Ishikawa (cell line): ENCODE measurements at regions not wholly inside any gene's neighbourhood (a gene's known extent, or its start where the extent isn't known, plus 50 kb on each side); places are given as distances from the start of the nearest gene placed in this dataset.

Experiments
- CEBPB ChIP-seq: IDR thresholded peaks from 2 replicates; pipeline ENCODE4 v1.6.1; 2012
- CREB1 ChIP-seq: IDR thresholded peaks from 2 replicates; pipeline ENCODE4 v1.6.1; 2012; ENCODE audit warnings: low read depth
- EGR1 ChIP-seq: IDR thresholded peaks from 2 replicates; pipeline ENCODE4 v1.6.1; 2012
- EP300 ChIP-seq: IDR thresholded peaks from 2 replicates; pipeline ENCODE4 v1.6.1; 2012; ENCODE audit warnings: borderline replicate concordance
- FOXM1 ChIP-seq: IDR thresholded peaks from 2 replicates; pipeline ENCODE4 v1.6.1; 2012; ENCODE audit warnings: low read depth, borderline replicate concordance
- NFIC ChIP-seq: IDR thresholded peaks from 2 replicates; pipeline ENCODE4 v1.6.1; 2012
- RAD21 ChIP-seq: IDR thresholded peaks from 2 replicates; pipeline ENCODE4 v1.6.1; 2012; ENCODE audit warnings: low read depth
- TAF1 ChIP-seq: IDR thresholded peaks from 2 replicates; pipeline ENCODE4 v1.6.1; 2012; ENCODE audit warnings: low read depth, mild to moderate bottlenecking
- TCF12 ChIP-seq: IDR thresholded peaks from 2 replicates; pipeline ENCODE4 v1.6.1; 2012; ENCODE audit warnings: low read depth
- TEAD4 ChIP-seq: IDR thresholded peaks from 2 replicates; pipeline ENCODE4 v1.6.1; 2012
- YY1 ChIP-seq: IDR thresholded peaks from 2 replicates; pipeline ENCODE4 v1.6.1; 2012; ENCODE audit warnings: low read depth
- ZBTB7A ChIP-seq: IDR thresholded peaks from 2 replicates; pipeline ENCODE4 v1.6.1; 2012; ENCODE audit warnings: low read depth
- TF ChIP-seq, protein P1 (sequence below): IDR thresholded peaks from 2 replicates; pipeline ENCODE4 v1.6.1; 2012; ENCODE audit warnings: low read depth, mild to moderate bottlenecking
- TF ChIP-seq, protein P2 (sequence below): IDR thresholded peaks from 2 replicates; pipeline ENCODE4 v1.6.1; 2012
- TF ChIP-seq, protein P3 (sequence below): IDR thresholded peaks from 2 replicates; pipeline ENCODE4 v1.6.1; 2012

DNA sequence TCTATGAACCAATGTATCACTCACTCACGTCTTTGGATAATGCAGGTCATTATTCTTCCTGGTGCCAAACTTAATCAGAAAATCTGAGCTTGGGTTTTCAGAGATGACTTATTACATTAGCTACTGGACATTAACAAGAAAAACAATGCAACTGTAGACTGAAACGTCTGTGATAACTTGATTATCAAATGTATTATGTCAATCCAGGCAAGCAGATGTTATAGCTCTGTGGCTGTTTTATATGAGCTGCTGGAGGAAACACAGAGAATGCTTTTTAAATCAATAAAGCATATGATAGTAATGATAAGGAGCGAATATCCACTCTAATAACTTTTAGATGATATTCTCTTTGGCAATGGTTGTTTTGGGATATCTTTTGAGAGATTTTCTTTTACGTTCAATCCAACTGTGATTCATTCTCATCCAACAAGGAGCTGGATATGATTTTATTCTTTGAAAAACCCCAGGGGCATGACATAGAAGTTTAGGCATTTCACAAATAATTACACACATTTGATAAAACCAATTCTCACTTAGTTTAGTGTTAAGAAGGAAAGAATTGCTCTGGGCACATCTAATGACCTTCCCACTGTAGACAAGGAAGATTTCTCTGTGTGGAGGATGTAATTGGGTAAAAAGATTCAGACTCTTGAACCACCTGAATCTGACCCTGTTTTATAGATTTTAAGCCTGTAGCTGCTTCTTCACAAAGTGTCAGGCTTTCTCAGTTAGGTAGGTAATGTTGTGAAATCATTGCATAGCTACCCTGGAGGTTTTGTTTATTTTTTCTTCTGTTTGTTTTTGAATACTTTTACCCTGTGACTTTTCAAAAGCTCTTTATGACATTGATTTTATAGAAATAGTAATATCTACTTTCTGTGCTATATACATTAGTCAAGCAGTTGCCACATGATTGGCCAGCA, 1124.7 kb downstream of the DNAJB9 start:
- TF ChIP-seq ZBTB7A (no peak), NFIC (no peak), EGR1 (no peak), CREB1 (no peak), EP300 (no peak), TCF12 (no peak), RAD21 (no peak), FOXM1 (no peak), CEBPB (no peak), YY1 (no peak), TEAD4 (no peak), TAF1 (no peak)
- TF ChIP-seq, protein P1, sequence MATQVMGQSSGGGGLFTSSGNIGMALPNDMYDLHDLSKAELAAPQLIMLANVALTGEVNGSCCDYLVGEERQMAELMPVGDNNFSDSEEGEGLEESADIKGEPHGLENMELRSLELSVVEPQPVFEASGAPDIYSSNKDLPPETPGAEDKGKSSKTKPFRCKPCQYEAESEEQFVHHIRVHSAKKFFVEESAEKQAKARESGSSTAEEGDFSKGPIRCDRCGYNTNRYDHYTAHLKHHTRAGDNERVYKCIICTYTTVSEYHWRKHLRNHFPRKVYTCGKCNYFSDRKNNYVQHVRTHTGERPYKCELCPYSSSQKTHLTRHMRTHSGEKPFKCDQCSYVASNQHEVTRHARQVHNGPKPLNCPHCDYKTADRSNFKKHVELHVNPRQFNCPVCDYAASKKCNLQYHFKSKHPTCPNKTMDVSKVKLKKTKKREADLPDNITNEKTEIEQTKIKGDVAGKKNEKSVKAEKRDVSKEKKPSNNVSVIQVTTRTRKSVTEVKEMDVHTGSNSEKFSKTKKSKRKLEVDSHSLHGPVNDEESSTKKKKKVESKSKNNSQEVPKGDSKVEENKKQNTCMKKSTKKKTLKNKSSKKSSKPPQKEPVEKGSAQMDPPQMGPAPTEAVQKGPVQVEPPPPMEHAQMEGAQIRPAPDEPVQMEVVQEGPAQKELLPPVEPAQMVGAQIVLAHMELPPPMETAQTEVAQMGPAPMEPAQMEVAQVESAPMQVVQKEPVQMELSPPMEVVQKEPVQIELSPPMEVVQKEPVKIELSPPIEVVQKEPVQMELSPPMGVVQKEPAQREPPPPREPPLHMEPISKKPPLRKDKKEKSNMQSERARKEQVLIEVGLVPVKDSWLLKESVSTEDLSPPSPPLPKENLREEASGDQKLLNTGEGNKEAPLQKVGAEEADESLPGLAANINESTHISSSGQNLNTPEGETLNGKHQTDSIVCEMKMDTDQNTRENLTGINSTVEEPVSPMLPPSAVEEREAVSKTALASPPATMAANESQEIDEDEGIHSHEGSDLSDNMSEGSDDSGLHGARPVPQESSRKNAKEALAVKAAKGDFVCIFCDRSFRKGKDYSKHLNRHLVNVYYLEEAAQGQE: no peak
- TF ChIP-seq, protein P2, sequence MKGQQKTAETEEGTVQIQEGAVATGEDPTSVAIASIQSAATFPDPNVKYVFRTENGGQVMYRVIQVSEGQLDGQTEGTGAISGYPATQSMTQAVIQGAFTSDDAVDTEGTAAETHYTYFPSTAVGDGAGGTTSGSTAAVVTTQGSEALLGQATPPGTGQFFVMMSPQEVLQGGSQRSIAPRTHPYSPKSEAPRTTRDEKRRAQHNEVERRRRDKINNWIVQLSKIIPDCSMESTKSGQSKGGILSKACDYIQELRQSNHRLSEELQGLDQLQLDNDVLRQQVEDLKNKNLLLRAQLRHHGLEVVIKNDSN: no peak
- TF ChIP-seq, protein P3, sequence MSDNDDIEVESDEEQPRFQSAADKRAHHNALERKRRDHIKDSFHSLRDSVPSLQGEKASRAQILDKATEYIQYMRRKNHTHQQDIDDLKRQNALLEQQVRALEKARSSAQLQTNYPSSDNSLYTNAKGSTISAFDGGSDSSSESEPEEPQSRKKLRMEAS: no peak

DNA sequence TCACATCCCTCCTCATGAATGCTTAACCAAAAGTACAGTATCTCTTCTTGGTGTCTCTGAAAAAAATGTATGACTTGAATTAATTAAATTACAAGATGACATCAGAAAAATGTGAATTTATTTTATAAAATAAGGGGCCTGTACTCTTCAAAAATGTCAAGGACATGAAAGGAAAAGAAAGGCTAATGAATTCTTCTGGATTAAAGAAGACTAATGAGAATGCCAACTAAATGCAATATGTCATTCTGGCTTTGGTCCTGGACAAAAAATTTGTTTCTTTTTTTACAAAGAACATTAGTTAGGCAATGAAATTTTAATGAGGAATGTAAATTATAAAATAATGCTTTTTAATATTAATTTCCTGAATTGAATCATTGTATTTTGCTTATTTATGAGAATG, 1125.7 kb downstream of the DNAJB9 start:
- TF ChIP-seq, protein P3: no peak
- TF ChIP-seq EGR1 (no peak), YY1 (no peak), TCF12 (no peak), EP300 (no peak), CEBPB (no peak), TAF1 (no peak), NFIC (no peak), RAD21 (no peak), CREB1 (no peak), FOXM1 (no peak), ZBTB7A (no peak), TEAD4 (no peak)
- TF ChIP-seq, protein P1: no peak
- TF ChIP-seq, protein P2: no peak

DNA sequence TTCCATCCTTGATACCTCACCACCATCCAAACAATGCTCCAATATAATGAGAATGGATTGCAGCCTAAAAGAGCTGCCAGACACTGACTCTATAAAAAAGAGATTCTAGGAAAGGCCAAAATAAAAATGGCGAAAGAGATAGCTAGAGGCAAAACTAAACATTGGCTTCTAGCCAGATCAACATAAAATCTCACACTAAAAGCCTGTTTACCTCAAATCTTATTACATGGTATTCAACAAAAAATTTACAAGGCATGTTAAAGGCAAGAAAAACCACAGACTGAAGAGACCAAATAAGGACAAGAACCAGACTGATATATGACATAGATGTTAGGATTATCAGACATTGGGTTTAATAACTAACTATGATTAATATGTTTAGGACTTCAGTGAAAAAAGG, 1127.0 kb downstream of the DNAJB9 start:
- TF ChIP-seq TCF12 (no peak), CREB1 (no peak), TEAD4 (no peak), EP300 (no peak), TAF1 (no peak), CEBPB (no peak), EGR1 (no peak), ZBTB7A (no peak), RAD21 (no peak), YY1 (no peak), NFIC (no peak), FOXM1 (no peak)
- TF ChIP-seq, protein P2: no peak
- TF ChIP-seq, protein P3: no peak
- TF ChIP-seq, protein P1: no peak
